ENCODE measurements at regions not wholly inside any gene's neighbourhood (a gene's known extent, or its start where the extent isn't known, plus 50 kb on each side); places are given as distances from the start of the nearest gene placed in this dataset.
"Not testable (repeated sequence)": the region's sequence is repeated elsewhere in the genome, so short reads cannot be mapped to it uniquely, and the experiment has no call there.

- DNase-seq (ENCODE audit: low spot score) (no peak), ATAC-seq (ENCODE audit: low FRiP score) (no peak)
- no peak for TF ChIP-seq CTCF (IDR thresholded peaks at IDR 0.05)
These were observed 488.7 kb downstream of the JRKL start for GRCh38 chr11:96878299-96879051.

- DNase-seq (ENCODE audit: low spot score); ATAC-seq (ENCODE audit: low FRiP score): not testable (repeated sequence)
These were observed 492.8 kb downstream of the JRKL start for GRCh38 chr11:96882622-96883021.

GRCh38 chr11:96885405-96885804, 495.6 kb downstream of the JRKL start:
- no peak for DNase-seq (ENCODE audit: low spot score)

GRCh38 chr11:96885912-96886311, 496.1 kb downstream of the JRKL start:
- ATAC-seq (ENCODE audit: low FRiP score) (no peak), DNase-seq (ENCODE audit: low spot score) (no peak)
- TF ChIP-seq CTCF (IDR thresholded peaks at IDR 0.05) = no peak

More at GRCh38 chr11:96885405-96885804, 495.6 kb downstream of the JRKL start:
- ATAC-seq (ENCODE audit: low FRiP score) = no peak
- no peak for TF ChIP-seq CTCF (IDR thresholded peaks at IDR 0.05)

GRCh38 chr11:96893988-96894387, 504.2 kb downstream of the JRKL start:
- DNase-seq (ENCODE audit: low spot score) (no peak), ATAC-seq (ENCODE audit: low FRiP score) (no peak)
- TF ChIP-seq CTCF (IDR thresholded peaks at IDR 0.05) = no peak

GRCh38 chr11:96894587-96894986, 504.8 kb downstream of the JRKL start:
- ATAC-seq (ENCODE audit: low FRiP score) = no peak
- TF ChIP-seq CTCF (IDR thresholded peaks at IDR 0.05) = no peak
- DNase-seq (ENCODE audit: low spot score) = no peak

GRCh38 chr11:96899971-96900370, 510.2 kb downstream of the JRKL start:
- ATAC-seq (ENCODE audit: low FRiP score) (no peak), DNase-seq (ENCODE audit: low spot score) (no peak)
- no peak for TF ChIP-seq CTCF (IDR thresholded peaks at IDR 0.05)
